ENCODE measurements at regions not wholly inside any gene's neighbourhood (a gene's known extent, or its start where the extent isn't known, plus 50 kb on each side); places are given as distances from the start of the nearest gene placed in this dataset.

DNA sequence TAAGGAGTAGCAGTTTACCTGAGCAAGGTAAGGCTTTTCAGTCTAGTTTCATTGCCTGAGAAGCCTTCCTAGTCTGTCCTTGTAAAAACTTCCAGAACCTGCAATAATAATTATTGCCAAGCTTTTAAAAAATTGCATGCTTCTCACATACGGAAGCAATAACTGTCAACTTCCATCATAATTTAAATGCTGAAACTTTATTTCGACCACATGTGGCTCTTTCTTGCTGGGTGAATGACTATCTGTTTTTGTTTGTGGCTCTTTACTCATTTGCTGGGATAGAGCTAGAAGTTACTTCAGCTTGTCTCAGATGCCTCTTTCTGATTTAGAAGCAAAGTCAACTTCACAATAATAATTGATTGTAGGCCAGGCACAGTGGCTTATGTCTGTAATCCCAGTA is 95.9 kb upstream of the COL21A1 start:
- 79 to 87% (median 85%) methylated on average over 2 of the region's 2 CpGs for WGBS, 5 donors
- Histone ChIP-seq H3K36me3 (no peaks in the 10 kb centered on the region), H3K4me1 (no peaks in the 10 kb centered on the region), H3K9me3 (no peaks in the 10 kb centered on the region), H3K27me3 (no peaks in the 10 kb centered on the region), H3K4me3 (no peak overlapping the region), H3K27ac (no peak overlapping the region)
- DNase-seq: no peak
- no peak for TF ChIP-seq POLR2AphosphoS5 (IDR thresholded peaks at IDR 0.05)
- no peak for TF ChIP-seq POLR2A (IDR thresholded peaks at IDR 0.05)
- no peak for TF ChIP-seq EP300 (IDR thresholded peaks at IDR 0.05)
- TF ChIP-seq CTCF (IDR thresholded peaks at IDR 0.05): no peak
- intact Hi-C loops (cut with DNase I; ENCODE audit: low total_unique reads): no loop called here

DNA sequence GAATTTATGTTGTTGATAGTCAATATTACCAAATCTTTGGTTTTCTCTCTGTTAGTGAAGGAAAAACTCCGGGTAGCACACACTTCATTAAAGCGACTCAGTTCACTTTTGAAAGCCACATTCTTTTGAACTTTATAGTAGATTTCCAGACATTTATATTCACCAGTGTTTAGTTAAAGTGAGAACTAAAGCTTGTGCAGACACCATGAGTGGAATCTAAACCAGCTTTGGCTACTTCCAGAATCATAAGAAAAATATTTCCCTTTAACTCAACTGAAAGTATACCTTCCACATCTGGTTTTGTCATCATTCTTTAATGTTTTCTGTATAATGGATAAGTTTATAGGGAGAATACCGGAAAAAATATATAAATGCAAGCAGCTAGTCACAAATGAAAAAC is 92.1 kb upstream of the COL21A1 start:
- H3K27ac ChIP-seq: no peak overlapping the region
- WGBS, 5 donors: 30 to 61% (median 54%) methylated on average over 3 of the region's 3 CpGs

DNA sequence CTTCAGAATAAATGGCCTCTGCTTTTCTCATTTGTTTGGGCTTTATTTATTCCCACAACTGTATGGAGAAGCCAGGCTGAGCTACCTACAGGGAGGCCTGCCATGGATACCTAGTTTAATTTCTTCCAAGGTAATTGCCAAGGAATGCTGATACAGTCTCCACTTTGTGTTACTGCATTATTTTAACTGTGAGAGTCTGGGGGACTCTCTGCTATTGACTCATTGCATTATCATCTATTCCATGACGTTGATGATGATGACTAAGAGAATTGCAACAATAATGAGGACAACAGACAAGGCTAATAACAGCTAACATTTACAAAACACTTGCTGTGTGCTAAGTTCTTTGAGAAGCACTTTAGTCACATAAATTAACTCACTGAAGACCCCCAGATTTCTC is 88.3 kb upstream of the COL21A1 start:
- H3K27ac ChIP-seq: no peak overlapping the region
- H3K4me1 ChIP-seq: no peaks in the 10 kb centered on the region
- no peak for DNase-seq
- no peaks in the 10 kb centered on the region for H3K27me3 ChIP-seq
- intact Hi-C loops (cut with DNase I; ENCODE audit: low total_unique reads): no loop called here
- no peak overlapping the region for H3K4me3 ChIP-seq
- no peaks in the 10 kb centered on the region for H3K9me3 ChIP-seq
- H3K36me3 ChIP-seq: no peaks in the 10 kb centered on the region
- WGBS, 5 donors: 24 to 49% (median 44%) methylated on average over 1 of the region's 1 CpG
- TF ChIP-seq CTCF (IDR thresholded peaks at IDR 0.05) (no peak), POLR2AphosphoS5 (IDR thresholded peaks at IDR 0.05) (no peak), POLR2A (IDR thresholded peaks at IDR 0.05) (no peak), EP300 (IDR thresholded peaks at IDR 0.05) (no peak)

More for the DNA sequence above, 92.1 kb upstream of the COL21A1 start:
- Histone ChIP-seq H3K27me3 (no peaks in the 10 kb centered on the region), H3K36me3 (no peaks in the 10 kb centered on the region), H3K4me1 (no peaks in the 10 kb centered on the region), H3K9me3 (no peaks in the 10 kb centered on the region), H3K4me3 (no peak overlapping the region)
- TF ChIP-seq CTCF (IDR thresholded peaks at IDR 0.05) (no peak), EP300 (IDR thresholded peaks at IDR 0.05) (no peak), POLR2A (IDR thresholded peaks at IDR 0.05) (no peak), POLR2AphosphoS5 (IDR thresholded peaks at IDR 0.05) (no peak)
- DNase-seq: no peak
- intact Hi-C loops (cut with DNase I; ENCODE audit: low total_unique reads): no loop called here

- Histone ChIP-seq H3K27ac (no peak overlapping the region), H3K9me3 (no peaks in the 10 kb centered on the region), H3K4me1 (no peaks in the 10 kb centered on the region), H3K27me3 (no peaks in the 10 kb centered on the region), H3K4me3 (no peak overlapping the region), H3K36me3 (no peaks in the 10 kb centered on the region)
- TF ChIP-seq POLR2AphosphoS5 (IDR thresholded peaks at IDR 0.05) (no peak), CTCF (IDR thresholded peaks at IDR 0.05) (no peak), POLR2A (IDR thresholded peaks at IDR 0.05) (no peak), EP300 (IDR thresholded peaks at IDR 0.05) (no peak)
- no peak for DNase-seq
- WGBS, 5 donors: 66 to 85% (median 74%) methylated on average over 1 of the region's 1 CpG
- intact Hi-C loops (cut with DNase I; ENCODE audit: low total_unique reads): no loop called here
Measured at GRCh38 chr6:56334937-56335336, 87.6 kb upstream of the COL21A1 start.

Data from stomach (tissue), 8 donors.